B cell (primary cell): ENCODE measurements at regions not wholly inside any gene's neighbourhood (a gene's known extent, or its start where the extent isn't known, plus 50 kb on each side); places are given as distances from the start of the nearest gene placed in this dataset.

Source experiments
- ATAC-seq: fragments of 200-7000 bp; cut with Tn5 transposase; one replicate; pipeline ENCODE4 v1.10.0; 2021; ENCODE audit warnings: low read depth, mild to moderate bottlenecking, moderate number of reproducible peaks, moderate library complexity
- CTCF ChIA-PET: fragments of 350-600 bp; sonication (Branson Sonifier 250); formaldehyde crosslinking; loops from one replicate; lab custom pipeline; 2021; ENCODE audit warnings: antibody characterized with exemption, inconsistent platforms; lab: Charles Lee
- POLR2A ChIA-PET: fragments of 350-600 bp; sonication (Branson Sonifier 250); formaldehyde crosslinking; loops from one replicate; lab custom pipeline; 2021; ENCODE audit warnings: antibody characterized with exemption; lab: Charles Lee
- DNase-seq: peaks from one replicate; pipeline ENCODE4 v3.0.0; 2013
- H2AFZ ChIP-seq: 2 replicates; pipeline ENCODE4 v1.6.1; 2012; ENCODE audit warnings: mild to moderate bottlenecking, low read depth, low read length; ENCODE audit not compliant: insufficient read depth, poor library complexity, severe bottlenecking
- H3K27ac ChIP-seq, 2 donors: 1 replicate in 1 of 2; 2 replicates in 1 of 2; pipeline ENCODE4 v1.5.1; 2012 to 2013; ENCODE audit warnings: low read length in 2 of 2, mild to moderate bottlenecking in 2 of 2, moderate library complexity in 1 of 2
- H3K27me3 ChIP-seq, 4 experiments: fragments of 200-600 bp in 1 of 4; sonication (generic) in 1 of 4; replicated peaks in 1 of 4; 1 replicate in 2 of 4; 2 replicates in 2 of 4; pipeline versions ENCODE4 v1.6.1 to v1.7.0; 2013 to 2016; ENCODE audit warnings: low read length in 3 of 4, mild to moderate bottlenecking in 2 of 4, mixed read lengths in 1 of 4, moderate library complexity in 1 of 4; ENCODE audit not compliant: insufficient read depth in 4 of 4, control insufficient read depth in 3 of 4; ENCODE audit errors: control extremely low read depth in 1 of 4
- H3K36me3 ChIP-seq, 2 experiments: replicated peaks in 1 of 2; 1 replicate in 1 of 2; 2 replicates in 1 of 2; pipeline versions ENCODE4 v1.6.1 to v1.7.1; 2013; ENCODE audit warnings: low read length in 1 of 2; ENCODE audit not compliant: insufficient read depth in 2 of 2, control insufficient read depth in 1 of 2; ENCODE audit errors: control extremely low read depth in 1 of 2, extremely low read depth in 1 of 2
- H3K4me1 ChIP-seq, 2 donors: fragments of 200-600 bp in 1 of 2; sonication (generic) in 1 of 2; 1 replicate in 1 of 2; 2 replicates in 1 of 2; pipeline versions ENCODE4 v1.5.1 to v1.6.1; 2013 to 2017; ENCODE audit warnings: low read length in 2 of 2; ENCODE audit not compliant: control insufficient read depth in 2 of 2, insufficient read depth in 2 of 2
- H3K4me2 ChIP-seq: replicated peaks from 2 replicates; pipeline ENCODE3; 2012; ENCODE audit warnings: mild to moderate bottlenecking, low read depth, low read length; ENCODE audit not compliant: poor library complexity, severe bottlenecking
- H3K4me3 ChIP-seq, 5 experiments: fragments of 200-600 bp in 1 of 5; sonication (generic) in 1 of 5; 1 replicate in 3 of 5; 2 replicates in 2 of 5; pipeline versions ENCODE4 v1.5.1 to v1.7.0; 2011 to 2016; ENCODE audit warnings: low read length in 4 of 5, mild to moderate bottlenecking in 4 of 5, low read depth in 2 of 5, control low read depth in 1 of 5, moderate library complexity in 1 of 5; ENCODE audit not compliant: insufficient read depth in 1 of 5; ENCODE audit errors: control extremely low read depth in 1 of 5, extremely low read depth in 1 of 5
- H3K79me2 ChIP-seq: fragments of 200-600 bp; sonication (generic); one replicate; pipeline ENCODE4 v1.6.0; 2016; ENCODE audit warnings: low read length; ENCODE audit not compliant: control insufficient read depth, insufficient read depth
- H3K9ac ChIP-seq: fragments of 200-600 bp; sonication (generic); 2 replicates; pipeline ENCODE4 v1.6.1; 2017; ENCODE audit warnings: mild to moderate bottlenecking, low read length, moderate library complexity
- H3K9me3 ChIP-seq, 3 donors: one replicate each; pipeline versions ENCODE4 v1.6.1 to v1.7.1; 2013; ENCODE audit warnings: low read length in 2 of 3; ENCODE audit not compliant: control insufficient read depth in 2 of 3, insufficient read depth in 1 of 3; ENCODE audit errors: control extremely low read depth in 1 of 3
- H4K20me1 ChIP-seq: 2 replicates; pipeline ENCODE4 v1.6.0; 2012; ENCODE audit warnings: mild to moderate bottlenecking, low read length; ENCODE audit not compliant: insufficient read depth, control insufficient read depth, poor library complexity, severe bottlenecking
- H3K27ac Mint-ChIP-seq: one replicate; pipeline ENCODE4 v1.8.0; 2021; ENCODE audit warnings: mixed read lengths
- H3K27me3 Mint-ChIP-seq: one replicate; pipeline ENCODE4 v1.8.0; 2021; ENCODE audit warnings: mixed read lengths
- H3K4me1 Mint-ChIP-seq: one replicate; pipeline ENCODE4 v1.8.0; 2021; ENCODE audit warnings: mixed read lengths
- H3K4me3 Mint-ChIP-seq: one replicate; pipeline ENCODE4 v1.8.0; 2021; ENCODE audit warnings: mixed read lengths
- H3K9me3 Mint-ChIP-seq: one replicate; pipeline ENCODE4 v1.8.0; 2022; ENCODE audit warnings: mixed read lengths; ENCODE audit not compliant: insufficient read depth
- CTCF ChIP-seq: fragments of 200-600 bp; IDR thresholded peaks from one replicate; pipeline ENCODE4 v1.8.0; 2022; ENCODE audit warnings: antibody characterized with exemption, mild to moderate bottlenecking
- EZH2 ChIP-seq: IDR thresholded peaks from 2 replicates; pipeline ENCODE4 v1.6.1; 2012; ENCODE audit warnings: borderline replicate concordance, low read depth, mild to moderate bottlenecking, moderate library complexity, low read length; ENCODE audit not compliant: insufficient read depth, poor library complexity, severe bottlenecking
- WGBS: methylation state at CpG from one replicate; pipeline ENCODE4 v1.1.5; 2013; ENCODE audit warnings: missing lambda C conversion rate; ENCODE audit not compliant: insufficient coverage; 5-methylcytosine and 5-hydroxymethylcytosine counted together
- intact Hi-C: fragments of 100-400 bp; cut with micrococcal nuclease; formaldehyde crosslinking; loops from one replicate; pipeline ENCODE4 v1.10.0; 2022

GRCh38 chr3:56856752-56857151 lies 55.0 kb upstream of the ARHGEF3 start:
- ChIA-PET POLR2A (interaction anchor here (0.7 kb wide), 1 partner anchor 98 kb away, joined by 3 read pairs; no protein-coding TSS in a partner anchor), CTCF (interaction anchor here (0.8 to 3.5 kb wide), 6 partner anchors 21 to 155 kb away, joined by 3 to 28 read pairs (median 5); partner anchors contain the start of gene ARHGEF3)
- Histone ChIP-seq H3K4me3 (no peak overlapping the region), H3K9ac (no peak overlapping the region), H3K36me3 (no peaks in the 10 kb centered on the region), H3K27me3 (no peaks in the 10 kb centered on the region), H3K79me2 (no peaks in the 10 kb centered on the region), H3K4me1 (no peaks in the 10 kb centered on the region), H3K9me3 (no peaks in the 10 kb centered on the region), H3K27ac (no peak overlapping the region), H3K4me2 (no peak overlapping the region), H2AFZ (no peak overlapping the region), H4K20me1 (no peaks in the 10 kb centered on the region)
- Mint-ChIP-seq H3K9me3 (no peaks in the 10 kb centered on the region), H3K4me3 (no peak overlapping the region), H3K4me1 (peaks cover 3% of the 10 kb centered on the region), H3K27ac (no peak overlapping the region), H3K27me3 (no peaks in the 10 kb centered on the region)
- intact Hi-C loops = loop anchor here (1.0 kb wide), 1 partner anchor 133 kb away; no protein-coding TSS in a partner anchor
- no peak for ATAC-seq
- DNase-seq = no peak
- TF ChIP-seq CTCF (no peak), EZH2 (no peak)

- no peaks in the 10 kb centered on the region for H3K79me2 ChIP-seq
- H3K4me1 Mint-ChIP-seq = peaks cover 3% of the 10 kb centered on the region
- no peaks in the 10 kb centered on the region for H3K4me1 ChIP-seq
- H3K27ac Mint-ChIP-seq = no peak overlapping the region
- H4K20me1 ChIP-seq = no peaks in the 10 kb centered on the region
- H3K27me3 ChIP-seq = no peaks in the 10 kb centered on the region
- ChIA-PET CTCF (interaction anchor here (0.9 to 3.5 kb wide), 6 partner anchors 54 to 154 kb away, joined by 3 to 28 read pairs (median 8); partner anchors contain the start of gene ARHGEF3), POLR2A (no interaction called here)
- ATAC-seq (no peak), DNase-seq (peak; percentile 20)
- H2AFZ ChIP-seq = no peak overlapping the region
- no peaks in the 10 kb centered on the region for H3K36me3 ChIP-seq
- no peak overlapping the region for H3K4me3 ChIP-seq
- no peaks in the 10 kb centered on the region for H3K9me3 Mint-ChIP-seq
- TF ChIP-seq CTCF (peak; percentile 55), EZH2 (no peak)
- no peak overlapping the region for H3K9ac ChIP-seq
- H3K4me2 ChIP-seq = no peak overlapping the region
- no peaks in the 10 kb centered on the region for H3K27me3 Mint-ChIP-seq
- intact Hi-C loops = loop anchor here (1.0 kb wide), 1 partner anchor 133 kb away; no protein-coding TSS in a partner anchor
- WGBS = 50% methylated on average over 2 of the region's 9 CpGs
- H3K27ac ChIP-seq = no peak overlapping the region
- H3K4me3 Mint-ChIP-seq = no peak overlapping the region
- H3K9me3 ChIP-seq = no peaks in the 10 kb centered on the region
Observed at GRCh38 chr3:56855856-56856512, 54.2 kb upstream of the ARHGEF3 start.
